T-cell (primary cell): ENCODE measurements at regions not wholly inside any gene's neighbourhood (a gene's known extent, or its start where the extent isn't known, plus 50 kb on each side); places are given as distances from the start of the nearest gene placed in this dataset.

Source experiments
- ATAC-seq, 4 experiments: fragments of 200-7000 bp in 3 of 4; fragments of 150-1000 bp in 1 of 4; cut with Tn5 transposase; replicated peaks in 1 of 4; 1 replicate in 3 of 4; 2 replicates in 1 of 4; pipeline ENCODE4 v1.10.0; 2021; ENCODE audit warnings: moderate library complexity in 3 of 4, mild to moderate bottlenecking in 2 of 4, moderate number of reproducible peaks in 1 of 4
- CTCF ChIA-PET, 2 donors: fragments of 300-600 bp; sonication (Branson Sonifier 250); formaldehyde crosslinking; loops; one replicate each; lab custom pipeline; 2022; ENCODE audit warnings: antibody characterized with exemption in 2 of 2; lab: Charles Lee
- POLR2A ChIA-PET, 2 donors: fragments of 300-600 bp; sonication (Branson Sonifier 250); formaldehyde crosslinking; loops; one replicate each; lab custom pipeline; 2022; ENCODE audit warnings: antibody characterized with exemption in 2 of 2; lab: Charles Lee
- DNase-seq, 35 experiments: peaks; one replicate each; pipeline versions ENCODE4 v3.0.0 to v3.0.0-alpha.2; 2013 to 2023
- H3K27ac ChIP-seq: one replicate; pipeline ENCODE4 v1.5.1; 2013; ENCODE audit warnings: low read length
- H3K27me3 ChIP-seq, 2 experiments: replicated peaks in 1 of 2; 1 replicate in 1 of 2; 2 replicates in 1 of 2; pipeline versions ENCODE4 v1.6.1 to v1.7.0; 2013; ENCODE audit warnings: low read length in 1 of 2, mixed read lengths in 1 of 2; ENCODE audit not compliant: control insufficient read depth in 2 of 2, insufficient read depth in 2 of 2; ENCODE audit errors: extremely low read depth in 1 of 2
- H3K36me3 ChIP-seq, 2 donors: 1 replicate in 1 of 2; 2 replicates in 1 of 2; pipeline versions ENCODE4 v1.6.1 to v1.7.0; 2013; ENCODE audit warnings: low read length in 1 of 2; ENCODE audit not compliant: control insufficient read depth in 2 of 2, insufficient read depth in 1 of 2; ENCODE audit errors: extremely low read depth in 1 of 2
- H3K4me1 ChIP-seq, 2 experiments: 1 replicate in 1 of 2; 2 replicates in 1 of 2; pipeline versions ENCODE4 v1.6.1 to v1.7.0; 2013; ENCODE audit warnings: low read length in 2 of 2, mixed read lengths in 1 of 2; ENCODE audit not compliant: insufficient read depth in 2 of 2, control insufficient read depth in 1 of 2; ENCODE audit errors: extremely low read depth in 1 of 2
- H3K4me3 ChIP-seq, 2 donors: 1 replicate in 1 of 2; 2 replicates in 1 of 2; pipeline versions ENCODE4 v1.5.1 to v1.7.0; 2013; ENCODE audit warnings: mild to moderate bottlenecking in 2 of 2, low read length in 1 of 2, moderate library complexity in 1 of 2; ENCODE audit not compliant: control insufficient read depth in 1 of 2; ENCODE audit errors: extremely low read depth in 1 of 2
- H3K9me3 ChIP-seq: 2 replicates; pipeline ENCODE4 v1.7.0; 2013
- H3K27ac Mint-ChIP-seq, 2 donors: one replicate each; pipeline ENCODE4 v1.8.0; 2020 to 2021; ENCODE audit warnings: mild to moderate bottlenecking in 2 of 2, mixed read lengths in 2 of 2
- H3K27me3 Mint-ChIP-seq, 2 donors: one replicate each; pipeline ENCODE4 v1.8.0; 2021 to 2022; ENCODE audit warnings: mixed read lengths in 2 of 2
- H3K36me3 Mint-ChIP-seq: one replicate; pipeline ENCODE4 v1.8.0; 2021; ENCODE audit warnings: mixed read lengths
- H3K4me1 Mint-ChIP-seq, 3 donors: one replicate each; pipeline ENCODE4 v1.8.0; 2020 to 2022; ENCODE audit warnings: mixed read lengths in 3 of 3, mild to moderate bottlenecking in 1 of 3
- H3K4me3 Mint-ChIP-seq, 3 donors: one replicate each; pipeline ENCODE4 v1.8.0; 2020 to 2022; ENCODE audit warnings: mild to moderate bottlenecking in 3 of 3, mixed read lengths in 3 of 3, moderate library complexity in 3 of 3
- H3K9me3 Mint-ChIP-seq, 3 donors: one replicate each; pipeline ENCODE4 v1.8.0; 2020 to 2022; ENCODE audit warnings: mixed read lengths in 3 of 3
- WGBS: methylation state at CpG from one replicate; pipeline ENCODE4 v1.1.5; 2013; ENCODE audit warnings: missing lambda C conversion rate; ENCODE audit not compliant: insufficient coverage; 5-methylcytosine and 5-hydroxymethylcytosine counted together

DNA sequence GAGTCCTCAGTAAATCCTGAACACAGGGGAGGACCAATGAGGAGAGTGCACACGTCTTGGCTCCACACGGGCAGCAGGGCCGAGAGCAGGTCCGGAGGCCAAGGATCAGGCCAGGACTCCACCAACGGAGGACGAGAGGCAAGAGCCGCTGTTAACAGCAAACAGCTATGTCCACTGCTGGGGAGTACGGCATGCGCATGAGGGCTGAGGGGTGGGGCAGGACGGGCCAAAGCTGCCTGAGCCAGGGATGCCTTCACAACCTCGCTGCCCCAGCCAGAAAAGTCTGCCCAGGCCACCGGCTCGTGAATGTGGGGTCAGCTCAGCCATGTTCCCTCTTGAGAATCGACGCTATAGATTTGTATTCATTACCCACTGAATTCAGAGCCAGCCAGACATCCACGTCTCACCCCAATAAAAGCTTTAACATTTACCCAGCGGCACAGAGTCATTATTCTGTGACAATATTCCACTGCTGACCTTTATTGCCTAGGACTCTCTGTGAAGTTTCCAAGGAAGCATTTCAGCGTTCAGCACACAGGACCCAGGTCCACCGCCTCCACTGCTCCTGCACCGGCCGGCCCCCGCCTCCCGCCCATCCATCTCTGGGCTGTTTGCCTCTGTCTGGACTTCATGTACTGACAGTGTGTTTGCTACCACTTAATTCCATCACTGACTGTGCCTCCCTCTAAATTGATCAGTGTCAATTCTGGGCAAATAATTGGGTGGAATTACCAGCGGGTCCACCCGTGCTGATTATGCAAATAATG lies 384.9 kb downstream of the SHANK2 start:
- Mint-ChIP-seq H3K4me1 (no peaks in the 10 kb centered on the region), H3K4me3 (no peak overlapping the region), H3K27ac (no peak overlapping the region), H3K9me3 (no peaks in the 10 kb centered on the region), H3K27me3 (peaks cover 0 to 8% of the 10 kb centered on the region in 2 donors), H3K36me3 (no peaks in the 10 kb centered on the region)
- H3K27me3 ChIP-seq: peaks cover 0 to 15% of the 10 kb centered on the region in 2 experiments
- ChIA-PET POLR2A (no interaction called here), CTCF (no interaction called here)
- no peaks in the 10 kb centered on the region for H3K9me3 ChIP-seq
- 84% methylated on average over 18 of the region's 25 CpGs for WGBS
- H3K27ac ChIP-seq: no peak overlapping the region
- no peak overlapping the region for H3K4me3 ChIP-seq
- ATAC-seq (no peak), DNase-seq (no peak)
- H3K4me1 ChIP-seq: no peaks in the 10 kb centered on the region
- H3K36me3 ChIP-seq: no peaks in the 10 kb centered on the region

DNA sequence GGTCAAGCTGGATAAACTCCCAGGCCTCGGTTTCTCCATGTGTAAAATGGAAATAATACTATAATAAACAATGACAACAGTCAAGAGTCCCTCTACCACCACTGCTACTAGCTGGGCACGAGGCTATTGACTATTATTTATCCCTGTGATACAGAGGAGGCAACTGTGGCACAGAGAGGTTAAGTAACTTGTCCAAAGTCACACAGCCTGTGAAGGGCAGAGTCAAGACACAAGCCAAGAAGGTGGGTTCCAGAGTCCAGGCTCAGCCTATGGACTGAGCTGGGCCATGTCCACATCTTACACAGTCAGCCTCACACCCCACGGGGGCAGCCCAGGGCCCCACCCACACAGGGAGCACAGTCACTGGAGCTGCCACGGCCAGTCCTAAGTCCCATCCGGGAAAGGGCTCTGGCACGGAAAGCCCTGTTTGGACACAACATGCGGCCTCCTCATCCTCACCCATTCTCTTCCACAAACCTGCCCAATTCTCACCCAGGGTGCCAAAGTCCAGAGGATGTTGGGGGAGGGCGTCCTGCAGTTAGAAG lies 384.0 kb downstream of the SHANK2 start:
- Histone ChIP-seq H3K36me3 (no peaks in the 10 kb centered on the region), H3K9me3 (no peaks in the 10 kb centered on the region), H3K4me3 (no peak overlapping the region), H3K27ac (no peak overlapping the region), H3K4me1 (no peaks in the 10 kb centered on the region), H3K27me3 (peaks cover 0 to 23% of the 10 kb centered on the region in 2 experiments)
- Mint-ChIP-seq H3K27me3 (peaks cover 0 to 8% of the 10 kb centered on the region in 2 donors), H3K9me3 (no peaks in the 10 kb centered on the region), H3K36me3 (no peaks in the 10 kb centered on the region), H3K27ac (no peak overlapping the region), H3K4me1 (no peaks in the 10 kb centered on the region), H3K4me3 (no peak overlapping the region)
- ATAC-seq (no peak), DNase-seq (no peak)
- ChIA-PET CTCF (no interaction called here), POLR2A (no interaction called here)
- WGBS: 77% methylated on average over 5 of the region's 8 CpGs

DNA sequence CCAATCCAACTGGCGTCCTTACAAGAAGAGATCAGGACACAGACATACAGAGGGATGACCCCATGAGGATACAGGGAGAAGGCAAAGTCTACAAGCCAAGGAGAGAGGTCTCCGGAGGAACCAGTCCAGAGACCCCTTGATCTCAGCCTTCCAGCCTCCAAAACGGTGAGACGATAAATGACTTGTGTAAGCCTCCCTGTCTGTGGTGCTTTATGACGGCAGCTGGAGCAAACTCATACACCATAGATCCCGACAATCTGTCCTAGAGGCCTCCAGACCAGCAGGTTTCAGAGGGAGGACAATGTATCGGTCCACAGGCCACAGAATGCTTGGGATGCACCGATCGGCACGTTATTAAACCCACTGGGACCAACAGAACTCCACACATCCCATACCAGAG lies 383.3 kb downstream of the SHANK2 start:
- H3K36me3 Mint-ChIP-seq: no peaks in the 10 kb centered on the region
- WGBS: 74% methylated on average over 9 of the region's 10 CpGs
- no peaks in the 10 kb centered on the region for H3K4me1 Mint-ChIP-seq
- H3K4me1 ChIP-seq: no peaks in the 10 kb centered on the region
- ChIA-PET POLR2A (no interaction called here), CTCF (no interaction called here)
- H3K27me3 ChIP-seq: peaks cover 0 to 27% of the 10 kb centered on the region in 2 experiments
- no peak for DNase-seq
- H3K4me3 ChIP-seq: no peak overlapping the region
- no peak overlapping the region for H3K27ac ChIP-seq
- peaks cover 0 to 11% of the 10 kb centered on the region in 2 donors for H3K27me3 Mint-ChIP-seq
- no peaks in the 10 kb centered on the region for H3K36me3 ChIP-seq
- H3K27ac Mint-ChIP-seq: no peak overlapping the region
- H3K9me3 ChIP-seq: no peaks in the 10 kb centered on the region
- ATAC-seq: no peak
- H3K4me3 Mint-ChIP-seq: no peak overlapping the region
- no peaks in the 10 kb centered on the region for H3K9me3 Mint-ChIP-seq

GRCh38 chr11:70871881-70872280 lies 380.5 kb downstream of the SHANK2 start:
- CTCF ChIA-PET: no interaction called here
- H3K27me3 Mint-ChIP-seq: peaks cover 4 to 11% of the 10 kb centered on the region in 2 donors

GRCh38 chr11:70872299-70872698 lies 380.1 kb downstream of the SHANK2 start:
- Mint-ChIP-seq H3K4me1 (no peaks in the 10 kb centered on the region), H3K27ac (no peak overlapping the region), H3K36me3 (no peaks in the 10 kb centered on the region), H3K9me3 (no peaks in the 10 kb centered on the region), H3K27me3 (peaks cover 4 to 11% of the 10 kb centered on the region in 2 donors), H3K4me3 (no peak overlapping the region)
- Histone ChIP-seq H3K36me3 (no peaks in the 10 kb centered on the region), H3K4me3 (no peak overlapping the region), H3K27me3 (peaks cover 0 to 20% of the 10 kb centered on the region in 2 experiments), H3K27ac (no peak overlapping the region), H3K9me3 (no peaks in the 10 kb centered on the region), H3K4me1 (no peaks in the 10 kb centered on the region)
- 68% methylated on average over 8 of the region's 11 CpGs for WGBS
- ChIA-PET POLR2A (no interaction called here), CTCF (no interaction called here)
- no peak for DNase-seq
- no peak for ATAC-seq

More at GRCh38 chr11:70871881-70872280, 380.5 kb downstream of the SHANK2 start:
- Mint-ChIP-seq H3K4me1 (no peaks in the 10 kb centered on the region), H3K27ac (no peak overlapping the region), H3K4me3 (no peak overlapping the region), H3K36me3 (no peaks in the 10 kb centered on the region), H3K9me3 (no peaks in the 10 kb centered on the region)
- H3K27ac ChIP-seq: no peak overlapping the region
- no peaks in the 10 kb centered on the region for H3K4me1 ChIP-seq
- H3K4me3 ChIP-seq: no peak overlapping the region
- ATAC-seq (no peak), DNase-seq (no peak)
- peaks cover 0 to 20% of the 10 kb centered on the region in 2 experiments for H3K27me3 ChIP-seq
- H3K36me3 ChIP-seq: no peaks in the 10 kb centered on the region
- 82% methylated on average over 5 of the region's 12 CpGs for WGBS
- POLR2A ChIA-PET: no interaction called here
- no peaks in the 10 kb centered on the region for H3K9me3 ChIP-seq

DNA sequence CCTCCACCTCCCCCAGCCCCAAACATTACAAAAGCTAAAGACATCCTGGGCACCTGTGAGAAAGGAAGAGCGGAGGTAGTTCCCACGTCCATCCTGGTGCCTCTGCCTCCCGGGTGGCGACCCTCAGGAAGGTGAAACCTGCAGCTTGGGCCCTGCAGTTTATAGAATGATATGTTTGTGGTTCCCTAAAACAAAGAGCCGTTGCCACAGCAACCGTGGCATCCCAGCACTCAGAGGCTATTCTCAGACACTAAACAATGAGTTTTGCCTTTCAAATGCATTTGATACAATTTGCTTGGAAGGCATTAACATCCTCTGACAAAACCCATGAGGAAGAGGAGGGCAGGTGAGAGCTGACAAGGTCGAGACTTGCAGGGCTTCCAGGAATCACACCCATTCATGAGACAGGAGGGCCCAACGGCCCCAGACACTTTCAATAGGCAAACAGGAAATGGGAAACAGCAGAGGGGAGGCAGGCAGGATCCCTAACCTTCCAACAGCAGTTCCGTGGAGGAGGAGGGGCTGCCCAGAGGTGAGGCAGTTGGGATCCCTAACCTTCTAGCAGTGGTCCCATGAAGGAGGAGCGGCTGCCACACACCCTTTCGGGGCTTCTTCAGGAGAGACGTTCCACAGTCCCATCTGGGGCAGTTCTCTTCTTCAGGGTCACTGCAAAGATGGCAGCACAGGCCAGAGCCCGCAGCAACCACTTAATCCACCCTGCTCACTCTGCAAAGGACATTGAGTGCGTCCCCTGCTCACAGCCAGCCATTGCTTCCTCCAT lies 379.2 kb downstream of the SHANK2 start:
- H3K4me3 ChIP-seq: no peak overlapping the region
- peaks cover 7 to 14% of the 10 kb centered on the region in 2 donors for H3K27me3 Mint-ChIP-seq
- no peaks in the 10 kb centered on the region for H3K9me3 ChIP-seq
- H3K9me3 Mint-ChIP-seq: no peaks in the 10 kb centered on the region
- POLR2A ChIA-PET: no interaction called here
- CTCF ChIA-PET: no interaction called here
- no peak overlapping the region for H3K27ac ChIP-seq
- DNase-seq: no peak
- no peak overlapping the region for H3K4me3 Mint-ChIP-seq
- no peaks in the 10 kb centered on the region for H3K36me3 Mint-ChIP-seq
- H3K4me1 ChIP-seq: no peaks in the 10 kb centered on the region
- no peak for ATAC-seq
- no peaks in the 10 kb centered on the region for H3K4me1 Mint-ChIP-seq
- H3K36me3 ChIP-seq: no peaks in the 10 kb centered on the region
- H3K27ac Mint-ChIP-seq: no peak overlapping the region
- 56% methylated on average over 6 of the region's 14 CpGs for WGBS
- peaks cover 0 to 20% of the 10 kb centered on the region in 2 experiments for H3K27me3 ChIP-seq
